Brain microvascular endothelial cell (primary cell): ENCODE measurements at regions not wholly inside any gene's neighbourhood (a gene's known extent, or its start where the extent isn't known, plus 50 kb on each side); places are given as distances from the start of the nearest gene placed in this dataset.

Experiments
- DNase-seq: peaks from one replicate; pipeline ENCODE4 v3.0.0-alpha.2; 2020
- H3K27ac ChIP-seq: fragments of 250-450 bp; sonication (Bioruptor Pico); 2 replicates; pipeline ENCODE4 v1.5.1; 2020; ENCODE audit warnings: mild to moderate bottlenecking, moderate library complexity
- H3K27me3 ChIP-seq: fragments of 250-450 bp; sonication (Bioruptor Pico); replicated peaks from 2 replicates; pipeline ENCODE4 v1.5.1; 2020; ENCODE audit warnings: mild to moderate bottlenecking
- H3K36me3 ChIP-seq: fragments of 250-450 bp; sonication (Bioruptor Pico); replicated peaks from 2 replicates; pipeline ENCODE4 v1.5.1; 2020; ENCODE audit warnings: mild to moderate bottlenecking
- H3K4me3 ChIP-seq: 2 replicates; pipeline ENCODE4 v1.5.1; 2011; ENCODE audit warnings: low read depth, mild to moderate bottlenecking, control low read depth, low read length, moderate library complexity
- CTCF ChIP-seq: IDR thresholded peaks from 2 replicates; pipeline ENCODE4 v1.5.1; 2011; ENCODE audit warnings: low read depth, mild to moderate bottlenecking, moderate library complexity, low read length, control low read depth, inconsistent platforms; ENCODE audit errors: missing control alignments
- in situ Hi-C: cut with HindIII; loops from 2 replicates; pipeline ENCODE4 v1.10.0; 2017; ENCODE audit warnings: low sequenced_read_pairs, low pct_ligation_motif_present

- Histone ChIP-seq H3K27me3 (no peaks in the 10 kb centered on the region), H3K4me3 (no peak overlapping the region), H3K27ac (no peak overlapping the region), H3K36me3 (no peaks in the 10 kb centered on the region)
- no peak for TF ChIP-seq CTCF
- no peak for DNase-seq
- in situ Hi-C loops: no loop called here
These were observed 98.4 kb upstream of the PAPOLG start for GRCh38 chr2:60657673-60658072.

GRCh38 chr2:60659026-60659425 is 97.0 kb upstream of the PAPOLG start:
- H3K4me3 ChIP-seq: no peak overlapping the region
- TF ChIP-seq CTCF: peak; percentile 24
- H3K36me3 ChIP-seq: no peaks in the 10 kb centered on the region
- H3K27ac ChIP-seq: no peak overlapping the region
- no peak for DNase-seq
- no peaks in the 10 kb centered on the region for H3K27me3 ChIP-seq
- in situ Hi-C loops: no loop called here

DNA sequence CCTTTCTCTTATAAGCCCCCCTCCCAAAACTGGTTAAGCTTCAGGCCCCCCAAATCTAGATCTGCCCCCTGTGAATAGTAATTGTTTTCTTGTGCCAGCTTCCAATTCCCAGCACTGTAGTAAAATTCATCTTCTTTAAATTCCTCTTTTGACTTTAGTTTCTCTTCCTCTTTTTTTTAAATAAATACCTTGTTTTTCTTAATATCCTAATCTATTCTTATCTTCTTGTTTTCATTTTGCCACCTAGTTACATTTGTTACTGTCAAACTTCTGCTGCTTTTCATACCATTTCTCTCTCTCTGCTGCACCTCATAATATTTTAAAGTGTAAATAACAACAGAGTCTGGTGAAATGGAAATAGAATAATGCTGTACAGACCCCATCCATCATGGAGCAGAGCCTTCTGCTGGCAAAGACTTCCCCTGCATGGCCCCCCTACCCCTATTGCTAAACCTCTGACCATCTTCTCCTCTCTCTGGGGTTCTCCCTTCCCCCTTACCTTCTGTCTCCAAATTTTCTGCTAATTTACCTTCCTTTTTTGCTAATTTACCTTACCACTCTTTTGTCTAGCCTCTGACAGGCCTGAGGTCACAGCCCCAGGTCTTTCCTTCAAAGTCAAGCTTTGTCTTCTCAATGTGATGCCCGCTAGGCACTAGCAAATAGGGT is 94.9 kb upstream of the PAPOLG start:
- H3K4me3 ChIP-seq: no peak overlapping the region

GRCh38 chr2:60662781-60663180 is 93.3 kb upstream of the PAPOLG start:
- TF ChIP-seq CTCF: no peak
- no peaks in the 10 kb centered on the region for H3K36me3 ChIP-seq
- H3K27me3 ChIP-seq: no peaks in the 10 kb centered on the region
- in situ Hi-C loops: no loop called here
- no peak for DNase-seq
- H3K27ac ChIP-seq: no peak overlapping the region
- H3K4me3 ChIP-seq: no peak overlapping the region

More for the DNA sequence above, 94.9 kb upstream of the PAPOLG start:
- Histone ChIP-seq H3K36me3 (no peaks in the 10 kb centered on the region), H3K27me3 (no peaks in the 10 kb centered on the region), H3K27ac (no peak overlapping the region)
- no peak for DNase-seq
- in situ Hi-C loops: no loop called here
- TF ChIP-seq CTCF: no peak

- in situ Hi-C loops: no loop called here
- H3K27ac ChIP-seq: no peak overlapping the region
- no peak for TF ChIP-seq CTCF
- DNase-seq: no peak
- no peak overlapping the region for H3K4me3 ChIP-seq
- H3K36me3 ChIP-seq: no peaks in the 10 kb centered on the region
- no peaks in the 10 kb centered on the region for H3K27me3 ChIP-seq
These were observed 84.1 kb upstream of the PAPOLG start for GRCh38 chr2:60671966-60672365.

- peak; percentile 72 for DNase-seq
- Histone ChIP-seq H3K27ac (no peak overlapping the region), H3K36me3 (no peaks in the 10 kb centered on the region), H3K27me3 (no peaks in the 10 kb centered on the region), H3K4me3 (no peak overlapping the region)
- peak; percentile 99 for TF ChIP-seq CTCF
- in situ Hi-C loops: no loop called here
These were observed 81.4 kb upstream of the PAPOLG start for GRCh38 chr2:60674524-60675165.
